ENCODE measurements at regions not wholly inside any gene's neighbourhood (a gene's known extent, or its start where the extent isn't known, plus 50 kb on each side); places are given as distances from the start of the nearest gene placed in this dataset.

DNA sequence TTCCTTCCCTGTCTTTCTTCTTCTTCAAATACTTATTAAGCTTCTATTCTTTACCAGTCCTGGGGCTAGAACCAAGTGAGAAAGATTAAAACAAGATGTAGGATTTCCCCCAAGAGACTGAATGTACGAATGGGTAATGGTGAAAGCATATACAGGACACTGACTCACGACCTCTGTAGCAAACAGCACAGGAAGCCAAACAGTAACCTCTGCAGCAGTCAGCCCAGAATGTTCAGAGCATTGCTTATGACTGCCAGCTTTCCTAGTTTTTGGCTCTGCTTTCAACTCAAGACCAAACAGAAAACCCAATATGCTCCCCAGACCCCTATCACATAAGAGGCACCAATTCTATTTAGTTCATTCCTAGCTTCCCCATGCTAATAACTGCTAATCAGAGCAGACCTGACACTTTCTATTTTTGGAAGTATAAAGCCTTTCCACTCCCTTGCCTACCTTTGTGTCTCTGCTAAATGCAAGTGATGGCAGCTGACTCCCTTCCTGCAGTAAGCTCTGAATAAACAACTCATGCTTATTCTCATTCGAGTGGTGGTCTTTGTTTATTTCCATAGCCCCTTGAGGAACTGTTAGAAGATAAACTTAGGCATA, 690.6 kb downstream of the EPM2A start:
- DNase-seq = no peak

DNA sequence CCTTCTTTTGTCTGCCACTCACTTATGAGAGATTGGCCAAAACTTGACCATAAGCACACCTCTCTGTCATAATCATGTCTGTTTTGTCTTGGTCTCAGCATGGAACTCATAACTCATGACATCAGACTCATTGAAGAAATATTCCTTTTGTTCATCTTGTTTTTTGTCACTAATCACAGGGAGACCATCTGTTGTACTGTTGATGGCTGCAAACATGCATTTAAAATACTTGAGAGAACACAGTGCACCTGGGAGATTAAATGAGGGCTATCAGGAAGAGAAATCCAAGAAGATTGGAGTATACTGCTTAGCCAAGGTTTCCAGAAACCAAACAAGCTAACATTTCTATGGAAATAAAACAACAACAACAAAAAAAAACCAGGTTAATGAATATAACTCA, 689.7 kb downstream of the EPM2A start:
- peak; percentile 23 for DNase-seq

DNA sequence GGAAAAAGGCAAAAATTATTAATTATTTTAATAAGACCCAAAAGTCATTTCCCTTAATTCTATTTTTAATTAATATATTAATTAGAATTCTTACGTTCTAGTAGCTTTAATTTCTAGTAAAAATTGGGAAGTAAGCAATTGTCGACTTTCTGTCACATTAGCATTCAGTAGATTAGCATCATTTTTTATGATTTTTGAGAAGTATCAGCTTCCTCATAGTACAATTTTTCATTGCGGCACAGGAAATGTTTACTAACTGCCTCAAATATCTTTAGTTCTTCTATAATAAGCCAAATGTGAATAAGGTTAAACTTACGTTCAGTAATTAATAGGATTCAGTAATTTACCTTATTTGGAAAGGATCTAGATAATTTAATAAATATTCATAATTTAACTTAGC, 687.4 kb downstream of the EPM2A start:
- no peak for DNase-seq

DNA sequence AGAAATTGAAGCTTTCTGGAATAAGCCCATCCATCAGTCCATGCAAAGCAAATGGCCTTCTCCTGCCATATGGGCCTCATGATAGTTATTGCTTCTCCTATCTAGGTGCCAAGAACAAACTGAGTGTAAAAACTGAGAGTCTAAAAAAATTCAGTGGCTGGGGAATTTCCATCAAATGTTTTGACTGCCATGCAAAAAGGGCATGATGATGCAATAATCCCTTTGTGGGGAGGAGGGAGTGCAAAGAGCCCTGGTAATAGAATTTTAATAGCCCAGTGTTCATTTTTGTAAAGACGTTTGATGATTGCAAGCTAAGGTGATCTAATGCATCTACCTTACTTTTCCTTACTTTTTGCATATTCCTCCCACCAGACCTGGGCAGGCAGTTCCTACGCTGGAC, 683.7 kb downstream of the EPM2A start:
- DNase-seq = no peak

DNA sequence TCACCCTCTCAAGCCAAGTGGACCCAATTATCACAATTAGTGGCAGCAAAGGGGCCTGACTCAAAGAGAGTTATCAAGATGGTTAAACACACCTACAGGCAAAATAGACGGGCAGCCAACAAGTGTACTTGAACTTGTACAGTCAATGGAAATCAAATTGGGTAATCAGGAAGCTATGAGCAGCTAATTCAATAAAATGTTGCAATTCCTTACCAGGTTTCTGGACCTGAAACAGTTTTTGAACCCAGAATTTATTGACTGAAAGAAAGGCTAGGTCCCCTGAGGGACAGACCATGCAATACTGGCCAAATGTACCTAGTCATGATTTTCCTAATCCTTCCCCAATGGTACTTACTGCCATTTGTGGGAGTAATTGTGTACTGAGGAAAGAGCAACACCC, 679.8 kb downstream of the EPM2A start:
- DNase-seq = no peak

DNA sequence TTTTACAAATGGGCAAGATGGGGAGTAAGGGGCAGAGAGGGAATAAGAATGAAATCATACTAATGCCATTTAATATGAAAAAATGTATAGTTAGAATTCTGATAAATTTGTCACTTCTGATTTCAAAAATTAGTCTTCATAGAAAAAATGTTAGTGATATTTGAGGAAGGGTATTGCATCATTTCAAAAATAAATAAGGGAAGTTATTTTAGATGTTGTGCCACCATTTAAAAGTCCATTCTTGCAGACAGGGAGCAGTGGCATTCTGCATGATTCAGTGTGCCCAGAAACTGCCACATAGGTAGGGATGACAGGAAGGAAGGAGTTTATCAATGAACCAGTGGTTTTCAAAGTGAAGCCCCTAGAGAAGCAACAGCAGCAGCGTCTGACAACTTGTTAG, 674.6 kb downstream of the EPM2A start:
- DNase-seq = no peak

DNA sequence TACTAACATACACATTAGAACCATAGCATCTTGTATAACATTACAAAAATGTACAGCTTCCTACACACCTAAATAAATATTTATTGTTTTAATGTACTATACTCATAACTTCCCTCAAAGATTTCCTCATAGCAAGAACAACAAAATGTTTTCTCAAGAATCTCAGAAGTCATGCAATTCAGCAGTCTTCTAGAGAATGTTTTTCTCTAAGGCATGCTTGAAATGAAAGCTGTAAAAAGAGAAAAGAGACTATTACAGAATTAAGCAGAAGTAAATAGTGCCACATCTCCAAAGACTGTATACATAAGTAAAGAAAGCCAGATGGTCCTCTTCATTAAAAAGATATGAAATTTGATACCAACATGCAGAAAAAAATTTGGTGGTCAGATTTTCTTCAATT, 672.2 kb downstream of the EPM2A start:
- no peak for DNase-seq

DNA sequence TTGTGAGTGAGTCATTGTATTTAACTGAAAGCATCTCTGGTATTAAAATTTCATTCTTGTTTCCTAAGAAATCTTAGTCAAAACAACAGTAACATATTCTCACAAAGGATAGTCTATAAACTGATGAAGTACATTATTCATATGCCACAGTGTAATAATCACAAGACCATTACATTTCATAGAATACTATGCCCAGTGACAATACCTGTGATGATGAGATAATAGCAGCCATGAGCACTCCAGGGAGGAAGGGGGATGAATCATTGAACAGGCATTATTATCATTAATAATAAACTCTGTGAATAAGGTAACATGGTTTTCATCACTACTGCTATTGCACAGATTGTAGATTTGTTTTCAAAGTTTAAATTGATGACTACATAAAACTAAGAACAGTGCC, 667.9 kb downstream of the EPM2A start:
- no peak for DNase-seq

DNA sequence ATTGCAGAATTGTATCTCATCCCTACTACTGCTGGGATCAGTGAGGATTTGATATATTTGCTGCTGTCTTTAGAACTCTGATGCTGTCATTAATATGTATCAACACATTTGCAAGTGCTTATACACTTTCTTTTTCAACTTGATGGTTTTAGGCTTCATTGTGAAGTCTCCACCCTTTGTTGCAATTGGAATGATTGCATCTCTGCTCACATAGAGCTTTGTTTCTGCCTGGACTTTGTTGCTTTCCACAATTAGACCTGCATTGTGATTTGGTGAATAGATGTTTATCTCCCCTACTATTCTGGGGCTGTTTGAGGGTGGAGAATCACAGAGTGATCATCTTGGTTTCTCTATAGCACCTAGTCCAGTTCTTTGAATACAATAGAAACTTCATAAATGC, 666.7 kb downstream of the EPM2A start:
- DNase-seq = no peak

DNA sequence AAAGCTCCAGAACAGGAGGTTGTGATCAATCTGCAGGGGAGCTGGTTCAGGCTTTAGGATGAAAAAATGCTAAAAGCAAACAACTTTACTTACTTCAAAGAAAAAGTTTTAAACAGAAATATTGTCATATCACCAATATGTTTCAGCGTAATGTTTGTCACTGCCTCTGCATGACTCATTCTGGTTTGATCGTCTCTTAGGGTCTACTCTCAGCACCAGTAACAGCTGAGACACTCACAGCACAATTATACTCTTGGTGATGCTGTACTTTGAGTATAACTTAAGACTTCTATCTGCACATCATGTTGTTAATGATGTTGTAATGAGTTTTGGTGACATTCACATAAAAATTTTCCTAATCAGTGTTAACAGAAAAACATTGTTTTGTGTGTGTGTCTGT, 665.4 kb downstream of the EPM2A start:
- DNase-seq = no peak

DNA sequence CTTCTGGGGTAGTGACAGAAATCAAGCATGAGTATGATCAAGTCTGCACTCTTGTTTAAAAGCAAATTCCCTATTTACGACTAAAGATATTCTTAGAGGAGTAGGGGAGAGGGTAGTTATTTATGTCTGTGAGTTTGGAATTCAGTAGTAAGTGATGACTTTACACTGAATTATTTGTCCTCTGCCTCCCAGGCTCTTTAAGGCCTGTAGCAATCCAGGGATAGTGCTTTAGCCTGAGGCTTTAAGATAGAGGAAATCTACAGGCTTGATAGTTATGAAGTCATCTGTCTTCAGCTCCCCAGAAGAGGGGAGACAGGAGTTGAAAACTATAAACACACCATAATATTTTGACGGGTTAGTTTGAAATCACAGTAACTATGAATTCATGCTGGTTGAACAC, 664.5 kb downstream of the EPM2A start:
- no peak for DNase-seq

DNA sequence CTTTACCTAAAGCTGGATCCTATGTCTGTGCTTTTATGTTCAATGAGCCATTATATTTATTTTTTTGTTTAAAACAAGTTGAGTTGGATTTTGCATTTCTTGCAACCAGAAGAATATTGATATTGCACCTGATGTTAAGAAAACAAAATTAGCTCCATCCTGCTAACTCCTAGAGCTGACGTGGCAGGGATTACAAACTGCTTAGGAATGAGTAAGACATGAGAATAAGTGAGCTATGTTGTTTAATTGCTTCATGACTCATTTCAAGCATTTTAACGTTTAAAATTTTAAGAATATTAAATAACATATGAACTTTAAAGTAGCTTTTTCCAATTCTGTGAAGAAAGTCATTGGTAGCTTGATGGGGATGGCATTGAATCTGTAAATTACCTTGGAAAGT, 663.5 kb downstream of the EPM2A start:
- DNase-seq = no peak

DNA sequence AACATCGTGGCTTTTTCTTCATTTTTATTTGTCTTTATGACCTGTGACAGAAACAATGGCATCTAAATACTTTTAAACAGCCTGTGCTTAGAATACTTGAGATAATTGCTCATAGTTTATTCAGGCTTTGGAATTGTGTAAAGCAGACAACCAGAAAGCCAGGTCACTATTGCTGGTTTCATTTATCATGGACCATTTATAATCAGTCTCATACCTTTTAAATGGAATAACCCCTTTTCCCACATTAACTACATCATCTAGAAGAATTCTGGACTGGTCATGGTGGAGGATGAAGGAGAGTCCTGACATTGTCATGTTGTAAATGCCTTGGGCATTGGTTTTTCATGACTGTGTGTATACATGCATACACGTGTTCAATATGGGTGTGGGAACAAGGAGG, 661.5 kb downstream of the EPM2A start:
- DNase-seq = no peak

DNA sequence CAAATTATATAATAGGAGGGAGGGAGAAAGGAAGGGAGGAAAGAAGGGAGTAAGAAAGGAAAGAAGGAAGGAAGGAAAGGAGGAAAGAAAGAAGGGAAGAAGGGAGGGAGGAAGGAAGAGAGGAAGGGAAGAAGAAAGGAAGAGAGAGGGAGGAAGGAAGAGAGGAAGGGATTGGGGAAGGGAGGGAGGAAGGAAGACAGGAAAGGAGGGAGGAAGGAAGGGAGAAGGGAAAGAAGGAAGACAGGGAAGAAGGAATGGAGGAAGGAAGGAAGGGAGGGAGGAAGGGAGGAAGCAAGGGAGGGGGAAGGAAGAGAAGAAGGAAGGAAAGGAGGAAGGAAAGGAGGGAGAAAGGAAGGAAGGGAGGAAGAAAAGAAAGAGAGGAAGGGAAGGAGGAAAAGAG, 660.5 kb downstream of the EPM2A start:
- DNase-seq = no peak

DNA sequence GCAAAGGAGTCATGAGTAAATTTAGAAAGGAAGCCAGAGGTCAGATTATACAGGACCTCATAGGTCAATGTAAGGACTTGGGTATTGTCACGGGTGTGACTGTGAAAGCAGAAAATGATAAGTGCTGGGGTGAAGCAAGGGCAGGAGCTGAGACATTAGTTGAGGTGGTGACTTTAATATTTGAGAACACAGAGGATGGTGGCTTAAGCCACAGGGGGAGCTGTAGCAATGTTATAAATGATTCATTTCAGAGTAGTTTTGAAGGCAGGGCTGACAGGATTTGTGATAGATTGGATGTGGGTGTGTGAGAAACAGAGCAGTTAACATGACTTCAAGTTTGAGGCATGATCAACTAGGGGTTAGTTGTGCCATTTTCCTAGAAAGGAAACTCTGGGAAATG, 659.9 kb downstream of the EPM2A start:
- DNase-seq = no peak

DNA sequence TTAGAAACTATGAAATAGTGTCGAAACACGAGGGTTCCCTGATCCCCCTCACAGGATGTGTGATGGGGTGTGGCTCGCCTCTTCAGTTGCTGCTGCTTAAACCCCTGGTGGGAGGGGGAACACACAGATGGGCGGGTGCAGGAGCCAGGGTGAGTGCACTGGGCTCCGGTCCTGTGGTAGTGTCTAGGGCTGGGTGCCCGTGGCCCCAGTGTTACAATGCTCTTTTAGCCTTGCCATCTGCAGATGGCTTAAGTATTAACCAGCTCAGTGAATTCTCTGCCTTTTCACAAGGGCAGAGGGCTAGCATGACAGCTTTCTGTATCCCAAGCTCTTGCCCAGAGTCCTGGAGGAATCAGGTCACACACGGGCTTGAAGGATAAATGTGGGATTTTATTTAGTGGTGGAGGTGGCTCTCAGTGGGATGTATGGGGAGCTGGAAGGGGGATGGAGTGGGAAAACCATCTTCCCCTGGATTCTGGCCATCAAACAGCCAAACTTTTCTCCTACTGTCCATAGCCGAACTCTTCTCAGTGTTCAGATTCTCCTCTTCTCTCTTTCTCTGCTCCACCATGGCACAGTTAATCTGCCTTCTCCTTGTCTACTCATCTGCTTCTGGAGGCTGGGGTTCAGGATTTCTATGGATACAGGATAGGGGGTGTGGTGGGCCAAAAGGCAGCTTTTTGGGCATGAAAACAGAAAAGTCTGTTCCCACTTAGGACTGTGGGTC, 659.0 kb downstream of the EPM2A start:
- peak; percentile 34 for DNase-seq

DNA sequence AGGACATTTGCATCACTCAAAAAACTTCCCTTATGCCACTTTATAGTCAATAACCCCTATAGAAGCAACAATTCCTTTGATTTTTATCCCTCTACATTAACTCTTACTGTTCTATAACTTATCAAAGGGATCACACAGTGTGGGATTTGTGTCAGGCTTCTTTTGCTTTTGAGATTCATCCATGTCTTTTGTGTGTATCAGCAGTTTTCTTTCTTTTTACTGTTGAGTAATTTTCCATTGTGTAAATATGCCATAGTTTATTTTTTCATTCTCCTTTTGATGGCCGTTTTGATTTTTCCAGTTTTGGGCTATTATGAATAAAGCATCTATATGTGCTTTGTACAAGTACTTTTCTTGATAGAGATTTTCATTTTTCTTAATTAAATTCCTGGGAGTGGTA, 657.9 kb downstream of the EPM2A start:
- no peak for DNase-seq

DNA sequence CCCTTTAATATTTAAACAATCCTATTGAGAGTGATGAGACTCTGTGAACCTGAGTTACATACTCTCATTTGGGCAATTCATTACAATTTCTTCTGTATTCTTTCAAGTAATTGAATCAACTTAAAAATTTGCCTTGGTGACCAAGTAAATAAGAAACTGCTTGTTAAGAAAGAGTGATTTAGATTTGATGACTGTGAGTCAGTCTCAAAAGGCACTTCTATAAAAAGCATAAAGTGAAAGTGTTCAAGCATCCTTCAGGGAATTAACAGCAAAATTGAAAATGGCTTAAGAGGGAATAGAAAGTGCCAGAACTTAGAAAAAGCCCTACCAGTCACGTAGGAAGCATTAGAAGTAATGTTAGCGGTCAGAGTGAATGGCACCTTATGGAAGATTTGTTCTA, 654.7 kb downstream of the EPM2A start:
- DNase-seq = no peak

DNA sequence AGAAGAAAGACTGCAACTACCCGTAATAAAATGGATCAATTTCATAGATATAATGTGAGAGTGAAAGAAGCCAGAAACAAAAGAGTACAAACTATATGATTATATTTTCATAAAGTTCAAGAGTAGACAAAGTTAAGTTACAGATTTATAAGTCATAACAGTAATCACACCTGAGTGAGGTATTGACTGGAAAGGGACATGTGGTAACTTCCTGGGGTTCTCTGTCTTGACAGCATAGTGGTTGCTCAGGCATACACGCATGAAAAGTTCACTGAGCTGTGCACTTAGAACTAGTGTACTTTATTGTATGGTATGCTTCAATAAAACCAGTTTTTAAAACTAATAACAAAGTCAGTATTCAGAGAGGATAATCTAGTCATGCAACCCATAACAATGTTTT, 653.6 kb downstream of the EPM2A start:
- no peak for DNase-seq

DNA sequence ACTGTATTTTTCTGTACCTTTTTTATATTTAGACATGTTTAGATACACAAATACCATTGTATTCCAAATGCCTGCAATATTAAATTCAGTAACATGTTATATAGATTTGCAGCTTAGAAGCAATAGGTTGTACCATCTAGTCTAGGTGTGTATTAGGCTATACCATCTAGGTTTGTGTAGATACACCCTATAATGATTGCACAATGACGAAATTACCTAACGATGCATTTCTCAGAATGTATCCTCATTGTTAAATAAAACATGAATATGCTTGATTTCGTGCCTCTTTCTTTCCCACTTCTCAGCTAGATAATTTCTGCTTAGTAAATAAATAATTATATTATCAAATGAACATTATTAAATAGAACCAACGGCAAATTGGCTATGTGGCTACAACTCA, 653.0 kb downstream of the EPM2A start:
- no peak for DNase-seq

DNA sequence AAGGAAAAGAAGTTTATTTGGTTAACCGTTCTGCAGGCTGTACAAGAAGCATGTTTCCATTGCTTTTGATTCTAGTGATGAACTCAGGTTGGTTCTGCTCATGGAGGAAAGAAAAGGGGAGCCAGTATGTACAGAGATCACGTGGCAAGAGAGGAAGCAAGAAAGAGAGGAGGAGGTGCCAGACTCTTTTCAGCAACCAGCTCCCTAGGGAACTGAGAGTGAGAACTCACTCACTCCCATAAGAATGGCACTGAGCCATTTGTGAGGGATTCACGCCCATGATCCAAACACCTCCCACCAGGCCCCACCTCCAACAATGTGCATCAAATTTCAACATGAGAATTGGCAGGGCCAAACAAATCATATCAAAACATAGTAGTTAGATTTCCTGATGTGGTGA, 649.1 kb downstream of the EPM2A start:
- peak; percentile 36 for DNase-seq

DNA sequence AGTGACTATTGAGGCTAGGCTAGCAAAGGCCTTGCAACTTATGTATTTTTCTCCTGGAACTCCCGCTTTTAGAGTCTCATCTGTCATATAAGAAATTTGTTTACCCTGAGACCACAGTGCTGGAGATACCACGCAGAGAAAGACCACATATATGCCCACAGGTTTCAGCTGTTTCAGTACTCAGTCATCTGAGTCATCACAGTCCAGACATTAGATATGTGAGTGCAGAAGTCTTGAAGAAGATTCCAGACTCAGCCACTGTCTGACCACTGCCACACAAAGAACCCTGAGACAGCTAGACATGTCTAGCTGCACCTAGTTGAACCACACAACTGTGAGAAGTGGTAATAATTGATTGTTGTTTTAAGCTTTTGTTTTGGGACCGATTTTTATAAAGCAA, 648.3 kb downstream of the EPM2A start:
- no peak for DNase-seq

DNA sequence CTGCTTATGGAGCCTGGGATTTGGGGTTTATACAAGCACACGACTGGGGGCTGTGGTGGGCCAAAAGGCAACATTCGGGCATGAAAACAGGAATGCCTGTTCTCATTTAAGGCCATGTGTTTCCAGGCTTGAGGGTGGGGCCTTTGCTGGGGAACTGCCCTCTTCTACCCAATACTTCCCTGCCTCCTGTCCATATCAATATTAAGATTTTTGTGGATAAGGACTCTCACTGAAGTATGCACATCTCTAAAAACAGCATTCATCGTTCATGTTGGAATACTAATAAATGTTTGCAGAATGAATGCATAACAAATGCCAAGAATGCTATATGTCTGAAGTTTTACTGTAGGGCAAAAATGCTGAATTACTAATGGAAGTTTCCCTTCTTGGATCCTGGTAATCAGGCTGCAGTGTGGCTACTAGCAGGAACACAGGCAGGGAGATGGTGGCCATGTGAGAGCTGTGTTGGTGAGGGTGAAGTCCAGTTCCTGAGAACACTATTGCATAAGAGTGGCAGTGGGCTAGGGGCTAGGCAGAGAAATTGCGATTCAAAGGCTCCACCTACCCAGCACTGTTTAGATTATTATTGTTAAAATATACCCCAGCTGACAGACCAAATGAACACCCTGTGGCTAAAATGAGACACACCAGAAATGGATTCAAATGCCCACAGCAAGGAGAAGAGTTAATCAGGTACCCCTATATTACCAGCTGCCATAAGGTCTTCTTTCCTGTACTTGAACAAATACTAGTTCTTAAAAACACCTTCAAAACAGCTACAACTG, 644.3 kb downstream of the EPM2A start:
- DNase-seq = no peak

DNA sequence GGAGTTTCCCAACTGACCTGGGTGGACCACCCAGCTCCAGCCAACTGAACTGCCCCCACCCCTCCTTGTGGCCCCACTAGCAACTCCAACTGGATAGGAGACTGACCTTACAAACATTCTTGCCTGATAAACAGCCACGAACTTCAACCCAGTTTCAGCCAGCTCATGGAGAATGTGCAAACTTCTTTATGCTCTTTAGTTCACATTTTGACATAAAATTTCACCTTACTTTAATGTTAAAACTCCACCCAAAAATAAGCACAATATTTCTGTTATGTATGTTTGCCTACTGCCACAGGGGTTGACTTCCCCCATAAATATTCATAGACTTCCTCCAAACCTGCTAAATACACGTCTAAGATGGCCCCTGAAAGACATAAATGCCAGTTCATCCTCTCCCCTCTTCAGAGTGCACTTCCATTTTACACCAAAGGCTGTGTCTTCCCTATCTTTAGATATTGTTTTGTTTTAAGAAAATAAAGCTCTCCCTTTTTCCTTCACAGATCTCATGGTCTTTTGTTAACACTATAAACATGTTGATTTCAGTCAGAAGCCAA, 643.7 kb downstream of the EPM2A start:
- DNase-seq = no peak
